NCI-H2029 (cell line): ENCODE measurements at regions not wholly inside any gene's neighbourhood (a gene's known extent, or its start where the extent isn't known, plus 50 kb on each side); places are given as distances from the start of the nearest gene placed in this dataset.
A peak's percentile ranks its signal among the peaks of the same experiment; 100 is the strongest.

Source experiments
- DNase-seq: peaks from one replicate; lab custom pipeline; 2025; lab: John Stamatoyannopoulos, UW

DNA sequence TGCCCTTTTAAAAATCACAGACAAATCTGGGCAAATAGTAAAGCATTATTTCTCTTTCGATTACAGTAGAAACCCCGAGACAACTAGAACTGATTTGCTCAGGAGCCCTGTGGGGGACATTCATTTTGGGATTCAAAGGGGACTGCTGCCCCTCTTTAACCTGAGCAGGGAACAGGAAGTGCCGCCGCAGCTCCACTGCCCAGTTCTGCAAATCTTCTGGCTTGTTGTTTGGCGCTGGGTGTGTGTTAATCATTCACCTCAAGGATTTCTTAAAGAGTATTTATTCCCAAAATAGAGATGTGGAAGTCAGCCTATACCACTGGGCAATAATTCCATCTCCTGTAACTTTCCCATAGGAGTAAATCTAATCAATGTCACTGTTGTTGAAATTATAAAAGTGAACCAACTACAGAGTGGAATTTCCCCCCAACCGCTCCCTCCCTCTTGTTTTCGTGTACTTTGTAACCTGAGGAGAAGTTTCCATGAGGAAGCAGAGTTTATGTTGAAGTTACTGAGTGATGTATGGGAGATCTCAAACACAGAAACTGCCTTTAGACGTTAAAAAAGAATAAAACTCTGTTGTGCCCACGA, 515.8 kb downstream of the KLF12 start:
- DNase-seq: no peak

GRCh38 chr13:73616861-73617260, 517.3 kb downstream of the KLF12 start:
- DNase-seq: no peak

- DNase-seq: no peak
These were observed 523.2 kb downstream of the KLF12 start for GRCh38 chr13:73610799-73611592.

- DNase-seq: peak; percentile 55
These were observed 525.3 kb downstream of the KLF12 start for GRCh38 chr13:73608711-73609485.

GRCh38 chr13:73608157-73608516, 526.1 kb downstream of the KLF12 start:
- peak; percentile 86 for DNase-seq

GRCh38 chr13:73607489-73608156, 526.6 kb downstream of the KLF12 start:
- peak; percentile 86 for DNase-seq

DNA sequence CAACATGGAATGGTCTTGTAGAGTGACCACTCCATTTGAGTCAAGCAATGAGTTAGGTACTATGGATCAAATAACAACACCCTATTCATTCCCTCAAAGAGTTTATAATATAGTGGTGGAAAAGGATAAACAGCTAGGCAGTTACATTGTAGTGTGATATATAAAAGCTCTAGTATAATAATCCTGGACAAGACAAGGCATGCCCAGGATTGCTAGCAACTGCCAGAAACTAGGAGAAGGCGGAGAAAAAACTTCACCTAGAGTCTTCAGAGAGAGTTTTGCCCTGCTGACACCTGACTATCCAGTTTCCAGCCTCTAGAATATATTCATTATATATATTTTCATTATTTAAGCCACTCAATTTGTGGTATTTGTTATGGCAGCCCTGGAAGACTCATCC, 530.6 kb downstream of the KLF12 start:
- no peak for DNase-seq

DNA sequence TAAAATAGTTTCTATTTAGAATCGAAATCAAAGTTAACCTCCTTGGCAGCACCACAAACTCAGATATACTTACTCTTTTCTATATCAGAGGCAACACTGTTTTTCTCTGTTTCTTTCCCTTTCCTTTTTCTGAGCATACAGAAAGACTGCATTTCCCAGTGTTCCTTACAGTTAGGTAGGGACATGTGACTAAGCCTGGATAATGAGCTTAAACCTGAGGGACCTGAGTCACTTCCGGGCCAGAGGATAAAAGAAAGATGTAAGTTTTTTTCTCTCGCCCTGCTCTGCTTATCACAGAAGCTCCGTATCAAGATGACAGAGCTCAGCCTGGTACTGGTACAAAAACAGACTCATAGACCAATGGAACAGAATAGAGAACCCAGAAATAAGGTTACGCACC, 531.9 kb downstream of the KLF12 start:
- no peak for DNase-seq

DNA sequence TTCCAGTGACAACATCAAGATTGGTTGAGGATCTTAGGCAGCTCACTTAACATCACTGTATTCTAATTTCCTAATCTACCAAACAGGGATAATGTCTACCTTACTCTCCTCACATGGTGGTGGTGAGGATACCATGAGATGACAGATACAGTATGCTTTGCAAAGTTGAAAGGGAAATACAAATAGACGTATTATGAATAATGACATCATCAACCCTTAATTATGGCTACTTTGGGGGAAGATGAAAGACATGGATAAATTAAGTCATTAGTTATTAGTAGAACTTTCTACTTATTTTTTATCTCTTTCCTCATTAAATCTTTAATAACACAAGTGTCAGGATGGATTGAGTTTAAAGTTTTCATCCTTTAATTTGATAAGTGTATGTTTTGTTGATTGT, 532.5 kb downstream of the KLF12 start:
- no peak for DNase-seq

DNA sequence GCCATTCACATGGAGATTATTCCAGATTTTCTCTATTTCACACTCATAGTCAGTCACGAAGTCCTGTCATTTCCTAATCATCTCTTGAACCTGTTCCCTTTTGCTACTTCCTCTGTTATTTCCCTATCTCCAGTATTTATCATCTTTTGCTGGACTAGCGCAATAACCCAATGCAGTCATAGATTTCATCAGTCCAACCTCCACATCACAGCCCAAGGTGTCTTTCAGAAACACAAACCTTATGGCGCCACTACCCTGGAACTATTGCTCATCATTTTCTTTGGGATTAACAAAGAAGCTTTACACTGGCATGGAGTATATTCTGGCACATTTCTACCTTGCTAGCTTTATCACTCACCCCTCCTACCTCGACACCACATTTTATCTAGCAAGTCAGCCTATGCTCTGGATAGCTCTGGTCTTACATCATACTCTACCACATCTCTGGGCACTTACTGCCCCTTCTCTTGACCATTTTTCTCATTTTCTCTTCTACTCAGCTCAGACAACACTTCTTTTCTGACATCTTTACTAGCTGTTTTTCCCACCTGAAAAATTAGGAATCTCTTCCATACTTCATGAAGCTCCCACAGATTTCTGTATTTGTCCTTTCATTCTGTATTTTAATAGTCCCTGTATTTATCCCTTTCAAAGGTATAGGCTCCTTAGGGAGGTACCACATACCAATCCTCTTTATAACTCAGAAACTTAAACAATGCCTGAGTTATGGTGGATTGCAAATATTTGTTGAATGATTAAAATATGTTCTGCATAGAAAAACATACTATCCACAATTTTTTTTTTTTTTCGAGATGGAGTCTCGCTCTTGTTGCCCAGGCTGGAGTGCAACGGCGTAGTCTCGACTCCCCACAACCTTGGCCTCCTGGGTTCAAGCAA, 534.7 kb downstream of the KLF12 start:
- no peak for DNase-seq

DNA sequence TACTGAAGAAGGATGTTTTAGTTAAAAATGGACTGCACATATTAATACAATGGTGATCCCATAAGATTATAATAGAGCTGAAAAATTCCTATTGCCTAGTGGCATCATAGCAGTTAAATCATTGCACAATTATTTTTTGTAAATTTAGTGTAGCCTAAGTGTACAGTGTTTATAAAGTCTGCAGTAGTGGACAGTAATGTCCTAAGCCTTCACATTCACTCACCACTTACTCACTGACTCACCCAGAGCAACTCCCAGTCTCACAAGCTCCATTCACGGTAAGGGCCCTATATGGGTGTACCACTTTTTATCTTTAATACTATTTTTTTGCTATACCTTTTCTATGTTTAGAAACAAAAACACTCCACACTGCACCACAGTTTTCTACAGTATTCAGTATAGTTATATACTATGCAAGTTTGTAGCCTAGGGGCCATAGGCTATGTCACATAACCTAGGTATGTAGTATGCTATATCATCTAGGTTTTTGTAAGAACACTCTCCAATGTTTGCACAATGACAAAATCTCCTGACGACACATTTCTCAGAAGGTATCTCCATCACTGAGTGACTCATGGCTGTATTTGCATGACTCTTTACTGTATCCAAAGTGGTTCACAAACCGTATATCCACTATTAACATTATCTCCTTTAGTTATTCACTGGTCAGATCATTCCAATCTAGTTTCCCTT, 536.0 kb downstream of the KLF12 start:
- DNase-seq: no peak

GRCh38 chr13:73596382-73596781, 537.6 kb downstream of the KLF5 start:
- DNase-seq: no peak

DNA sequence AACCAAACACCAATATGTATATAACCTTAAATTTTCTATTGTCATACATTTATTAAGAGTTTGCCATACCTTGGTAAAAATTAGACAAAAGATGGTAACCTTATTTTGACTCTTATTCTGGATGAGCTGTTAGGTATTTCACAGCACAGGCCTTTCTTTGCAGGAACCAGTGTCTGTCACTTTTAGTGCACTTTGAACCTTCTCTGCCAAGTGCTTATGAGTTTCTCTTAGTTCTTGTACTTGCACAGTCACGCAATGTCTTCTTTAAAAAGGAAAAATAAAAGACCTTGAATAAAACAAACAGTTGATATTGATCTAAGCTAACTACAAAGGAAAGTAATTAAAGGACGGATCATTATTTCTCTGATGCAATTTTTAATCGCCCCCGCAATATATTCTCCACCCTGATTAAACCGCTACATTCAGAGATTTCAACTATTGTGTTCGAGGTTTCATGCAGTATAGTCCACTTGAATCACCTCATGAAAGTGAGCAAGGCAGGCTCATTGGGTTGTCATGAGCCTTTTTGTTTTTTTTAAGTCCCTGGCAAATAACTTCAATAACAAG, 534.5 kb downstream of the KLF5 start:
- DNase-seq: no peak

DNA sequence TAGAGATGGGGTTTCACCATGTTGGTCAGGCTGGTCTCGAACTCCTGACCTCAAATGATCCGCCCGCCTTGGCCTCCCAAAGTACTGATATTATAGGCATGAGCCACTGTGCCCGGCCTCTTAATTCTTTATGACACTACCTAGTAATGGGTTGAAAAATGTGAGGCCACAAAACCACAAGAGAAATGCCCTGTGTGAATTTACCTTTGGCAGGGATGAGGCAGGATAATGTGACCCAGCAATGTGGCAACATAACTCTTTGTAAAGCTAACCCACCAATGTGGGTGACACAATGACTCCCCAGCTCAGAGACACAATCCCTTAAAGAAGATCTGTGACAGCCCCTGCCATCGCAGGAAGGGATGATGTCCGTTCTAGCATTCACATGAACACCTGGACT, 533.1 kb downstream of the KLF5 start:
- DNase-seq: no peak

DNA sequence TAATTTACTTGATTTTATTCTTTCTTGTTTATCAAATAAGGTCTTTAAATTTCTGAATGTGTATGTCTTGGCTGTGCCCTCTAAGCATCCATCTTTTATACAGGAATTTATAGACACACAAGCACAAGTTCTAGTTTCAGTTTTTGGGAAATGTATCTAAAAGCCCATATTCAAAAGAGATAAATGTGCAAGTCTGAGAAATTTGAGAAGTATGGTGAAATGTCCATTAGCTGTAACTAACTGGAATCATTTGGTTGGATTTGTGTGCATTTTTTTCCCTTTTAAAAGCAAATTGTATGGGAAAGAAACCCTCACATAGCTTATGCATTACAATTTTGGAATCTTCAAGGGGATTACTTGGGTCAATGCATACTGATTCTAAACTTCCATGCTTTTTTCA, 532.0 kb downstream of the KLF5 start:
- DNase-seq: no peak

GRCh38 chr13:73585236-73585635, 526.4 kb downstream of the KLF5 start:
- no peak for DNase-seq

GRCh38 chr13:73583331-73583730, 524.5 kb downstream of the KLF5 start:
- DNase-seq: no peak

GRCh38 chr13:73580513-73581267, 521.9 kb downstream of the KLF5 start:
- no peak for DNase-seq

DNA sequence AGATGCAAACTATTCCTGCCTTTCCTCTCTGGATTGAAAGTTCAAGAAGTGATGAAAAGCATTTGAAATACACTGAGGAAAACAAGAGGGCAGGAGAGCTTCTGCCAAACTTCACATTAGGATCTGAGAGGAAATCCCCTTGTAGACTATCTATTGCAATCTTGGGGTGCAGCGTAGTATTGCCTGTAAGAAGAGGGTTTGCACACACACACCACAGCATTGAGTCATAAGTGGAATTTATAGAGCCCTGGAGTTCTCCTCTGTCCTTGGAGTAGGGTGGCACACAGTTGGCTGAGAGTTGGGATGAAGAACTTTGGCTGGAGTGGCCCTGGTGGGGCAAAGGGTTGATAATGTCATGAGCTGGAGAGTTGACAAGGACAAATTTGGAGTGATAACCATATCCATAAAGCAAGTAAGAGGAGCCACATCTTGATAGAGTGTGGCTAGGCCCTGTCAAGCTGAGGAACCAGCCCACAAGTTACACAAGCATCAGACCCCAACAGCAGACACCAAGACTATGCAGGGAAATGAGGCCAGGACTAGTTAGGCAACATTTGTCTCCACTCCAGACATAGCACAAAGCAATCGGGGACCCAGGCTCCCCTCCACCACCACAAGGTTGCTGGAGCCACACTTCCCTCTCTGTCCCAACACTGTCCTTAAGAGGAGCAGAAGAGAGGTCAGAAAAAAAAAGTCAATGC, 520.9 kb downstream of the KLF5 start:
- no peak for DNase-seq
